H1 (cell line): ENCODE measurements at regions not wholly inside any gene's neighbourhood (a gene's known extent, or its start where the extent isn't known, plus 50 kb on each side); places are given as distances from the start of the nearest gene placed in this dataset.

Source experiments
- CTBP2 ChIP-seq: IDR thresholded peaks from 2 replicates; pipeline ENCODE4 v1.7.0; 2011; ENCODE audit warnings: borderline replicate concordance, mild to moderate bottlenecking, moderate library complexity, mixed read lengths, low read length; ENCODE audit not compliant: insufficient read depth, insufficient read length
- GABPA ChIP-seq: IDR thresholded peaks from 2 replicates; pipeline ENCODE4 v1.6.1; 2011; ENCODE audit warnings: mild to moderate bottlenecking, low read length, moderate library complexity, borderline replicate concordance; ENCODE audit not compliant: insufficient read depth
- GTF2F1 ChIP-seq: IDR thresholded peaks from 2 replicates; pipeline ENCODE4 v1.6.1; 2012; ENCODE audit warnings: low read depth, low read length, improper control_type of control experiment, borderline replicate concordance
- KDM5A ChIP-seq: fragments of 200-600 bp; IDR thresholded peaks from 2 replicates; pipeline ENCODE4 v1.7.1; 2012; ENCODE audit warnings: mild to moderate bottlenecking, low read length, inconsistent platforms, mixed read lengths
- PHF8 ChIP-seq: fragments of 200-600 bp; sonication (generic); conservative IDR thresholded peaks from 2 replicates; pipeline ENCODE4 v1.7.1; 2012; ENCODE audit warnings: low read depth, mild to moderate bottlenecking, inconsistent platforms, low read length, moderate library complexity
- RNF2 ChIP-seq: fragments of 200-900, 300-1000 bp; sonication (generic); IDR thresholded peaks from 2 replicates; pipeline ENCODE4 v1.7.1; 2016; ENCODE audit warnings: borderline replicate concordance, low read depth, mild to moderate bottlenecking, antibody characterized with exemption, low read length; ENCODE audit not compliant: poor library complexity, severe bottlenecking; ENCODE audit errors: missing control alignments

DNA sequence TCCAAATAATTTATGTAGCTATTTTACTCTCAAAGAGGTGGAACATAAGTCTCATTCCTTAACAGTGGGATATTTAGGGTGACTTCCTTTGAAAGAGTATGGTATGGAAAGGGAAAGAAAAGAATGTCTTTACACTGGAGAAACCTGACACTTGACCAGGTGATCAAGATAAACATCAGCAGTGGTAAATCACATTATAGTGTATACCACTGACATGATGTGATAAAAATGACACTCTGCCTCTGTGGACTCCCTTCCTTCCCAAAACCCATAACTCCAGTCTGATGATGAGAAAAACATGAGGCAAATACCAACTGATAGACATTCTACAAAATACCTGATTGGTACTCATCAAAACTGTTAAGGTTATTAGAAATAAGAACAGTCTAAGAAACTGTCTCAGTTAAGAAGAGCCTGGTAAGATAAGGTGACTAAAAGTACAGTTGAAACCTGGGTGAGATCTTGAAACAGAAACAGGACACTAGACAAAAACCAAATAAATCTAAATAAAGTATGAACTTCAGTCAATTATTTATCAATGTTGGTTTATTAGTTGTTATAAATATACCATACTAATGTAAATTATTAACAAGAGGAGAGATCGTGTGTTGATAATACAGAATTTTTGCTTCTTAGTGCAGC lies 144.2 kb upstream of the PCDH18 start (continued):
- TF ChIP-seq PHF8 (no peak), GABPA (no peak), GTF2F1 (no peak), CTBP2 (no peak), RNF2 (no peak), KDM5A (no peak)
